HG02981 (cell line): ENCODE measurements at regions not wholly inside any gene's neighbourhood (a gene's known extent, or its start where the extent isn't known, plus 50 kb on each side); places are given as distances from the start of the nearest gene placed in this dataset.
"Not testable (repeated sequence)": the region's sequence is repeated elsewhere in the genome, so short reads cannot be mapped to it uniquely, and the experiment has no call there.

Source experiments
- ATAC-seq: cut with Tn5 transposase; IDR thresholded peaks from one replicate; pipeline ENCODE4 v1.9.1; 2021; ENCODE audit warnings: mild to moderate bottlenecking, moderate library complexity; ENCODE audit not compliant: unreplicated experiment

- ATAC-seq: no peak
Measured at GRCh38 chr18:66440433-66440832, 163.5 kb downstream of the CDH19 start.

GRCh38 chr18:66439670-66440069 is 164.2 kb downstream of the CDH19 start:
- no peak for ATAC-seq

- ATAC-seq: no peak
Measured at GRCh38 chr18:66438711-66439536, 165.0 kb downstream of the CDH19 start.

GRCh38 chr18:66432636-66433035 is 171.3 kb downstream of the CDH19 start:
- ATAC-seq: no peak

GRCh38 chr18:66428795-66429194 is 175.1 kb downstream of the CDH19 start:
- ATAC-seq: no peak

GRCh38 chr18:66419400-66419799 is 184.5 kb downstream of the CDH19 start:
- ATAC-seq: no peak

- no peak for ATAC-seq
Measured at GRCh38 chr18:66410692-66411091, 193.2 kb downstream of the CDH19 start.

GRCh38 chr18:66395671-66396218 is 208.1 kb downstream of the CDH19 start:
- ATAC-seq: no peak

- no peak for ATAC-seq
Measured at GRCh38 chr18:66393463-66393862, 210.4 kb downstream of the CDH19 start.

- ATAC-seq: no peak
Measured at GRCh38 chr18:66377291-66377690, 226.6 kb downstream of the CDH19 start.

GRCh38 chr18:66375391-66375790 is 228.5 kb downstream of the CDH19 start:
- not testable (repeated sequence) for ATAC-seq

- no peak for ATAC-seq
Measured at GRCh38 chr18:66346833-66347588, 256.9 kb downstream of the CDH19 start.

GRCh38 chr18:66344227-66344626 is 259.7 kb downstream of the CDH19 start:
- no peak for ATAC-seq

GRCh38 chr18:66342577-66342976 is 261.3 kb downstream of the CDH19 start:
- ATAC-seq: no peak

GRCh38 chr18:66334534-66334933 is 269.4 kb downstream of the CDH19 start:
- no peak for ATAC-seq

GRCh38 chr18:66329716-66330115 is 274.2 kb downstream of the CDH19 start:
- no peak for ATAC-seq

GRCh38 chr18:66328296-66328878 is 275.5 kb downstream of the CDH19 start:
- no peak for ATAC-seq

GRCh38 chr18:66325251-66325650 is 278.6 kb downstream of the CDH19 start:
- ATAC-seq: no peak

GRCh38 chr18:66324616-66325015 is 279.3 kb downstream of the CDH19 start:
- ATAC-seq: no peak

- no peak for ATAC-seq
Measured at GRCh38 chr18:66317243-66318090, 286.4 kb downstream of the CDH19 start.

- ATAC-seq: no peak
Measured at GRCh38 chr18:66316701-66317100, 287.2 kb downstream of the CDH19 start.
